Fibroblast of lung (primary cell): ENCODE measurements at regions not wholly inside any gene's neighbourhood (a gene's known extent, or its start where the extent isn't known, plus 50 kb on each side); places are given as distances from the start of the nearest gene placed in this dataset.

Source experiments
- DNase-seq, 2 donors: peaks; one replicate each; pipeline versions ENCODE4 v3.0.0 to v3.0.0-alpha.2; 2010; ENCODE audit warnings: low read depth in 2 of 2
- H2AFZ ChIP-seq: 2 replicates; pipeline ENCODE4 v1.5.1; 2012; ENCODE audit warnings: low read length, control low read depth, inconsistent platforms
- H3K27ac ChIP-seq: 2 replicates; pipeline ENCODE4 v1.5.1; 2011; ENCODE audit warnings: low read length, control low read depth; ENCODE audit not compliant: insufficient read depth
- H3K27me3 ChIP-seq: 2 replicates; pipeline ENCODE4 v1.5.1; 2011; ENCODE audit warnings: mild to moderate bottlenecking, low read length; ENCODE audit not compliant: control insufficient read depth, insufficient read depth
- H3K36me3 ChIP-seq: 2 replicates; pipeline ENCODE4 v1.5.1; 2011; ENCODE audit warnings: low read length; ENCODE audit not compliant: control insufficient read depth, insufficient read depth
- H3K4me1 ChIP-seq: 2 replicates; pipeline ENCODE4 v1.5.1; 2011; ENCODE audit warnings: low read length; ENCODE audit not compliant: control insufficient read depth, insufficient read depth; ENCODE audit errors: extremely low read depth
- H3K4me2 ChIP-seq: 2 replicates; pipeline ENCODE4 v1.5.1; 2011; ENCODE audit warnings: low read length, control low read depth; ENCODE audit not compliant: insufficient read depth; ENCODE audit errors: extremely low read depth
- H3K4me3 ChIP-seq, 4 experiments: fragments of 200-600 bp in 1 of 4; sonication (generic) in 1 of 4; replicated peaks in 1 of 4; 2 replicates each; pipeline ENCODE4 v1.5.1; 2011 to 2016; ENCODE audit warnings: low read length in 4 of 4, low read depth in 3 of 4, mild to moderate bottlenecking in 3 of 4, control low read depth in 2 of 4, inconsistent platforms in 1 of 4, mixed read lengths in 1 of 4; ENCODE audit not compliant: insufficient read depth in 1 of 4; ENCODE audit errors: control extremely low read depth in 1 of 4
- H3K79me2 ChIP-seq: 2 replicates; pipeline ENCODE4 v1.5.1; 2012; ENCODE audit warnings: mild to moderate bottlenecking, low read length, inconsistent platforms; ENCODE audit not compliant: control insufficient read depth, insufficient read depth
- H3K9ac ChIP-seq: 2 replicates; pipeline ENCODE4 v1.5.1; 2011; ENCODE audit warnings: mild to moderate bottlenecking, low read length, control low read depth; ENCODE audit not compliant: insufficient read depth
- H3K9me3 ChIP-seq: 2 replicates; pipeline ENCODE4 v1.5.1; 2012; ENCODE audit warnings: low read depth, low read length; ENCODE audit not compliant: control insufficient read depth, insufficient read depth
- H4K20me1 ChIP-seq: 2 replicates; pipeline ENCODE4 v1.5.1; 2011; ENCODE audit warnings: low read length; ENCODE audit not compliant: control insufficient read depth, insufficient read depth; ENCODE audit errors: extremely low read depth
- EZH2 ChIP-seq: IDR thresholded peaks from 2 replicates; pipeline ENCODE4 v1.5.1; 2012; ENCODE audit warnings: low read length, control low read depth, mild to moderate bottlenecking; ENCODE audit errors: missing control alignments
- TF ChIP-seq, protein P1 (sequence below), 2 donors: IDR thresholded peaks in 1 of 2; conservative IDR thresholded peaks in 1 of 2; 1 replicate in 1 of 2; 2 replicates in 1 of 2; pipeline ENCODE4 v1.5.1; 2011 to 2012; ENCODE audit warnings: low read length in 2 of 2, control low read depth in 1 of 2, inconsistent platforms in 1 of 2, low read depth in 1 of 2, mild to moderate bottlenecking in 1 of 2

DNA sequence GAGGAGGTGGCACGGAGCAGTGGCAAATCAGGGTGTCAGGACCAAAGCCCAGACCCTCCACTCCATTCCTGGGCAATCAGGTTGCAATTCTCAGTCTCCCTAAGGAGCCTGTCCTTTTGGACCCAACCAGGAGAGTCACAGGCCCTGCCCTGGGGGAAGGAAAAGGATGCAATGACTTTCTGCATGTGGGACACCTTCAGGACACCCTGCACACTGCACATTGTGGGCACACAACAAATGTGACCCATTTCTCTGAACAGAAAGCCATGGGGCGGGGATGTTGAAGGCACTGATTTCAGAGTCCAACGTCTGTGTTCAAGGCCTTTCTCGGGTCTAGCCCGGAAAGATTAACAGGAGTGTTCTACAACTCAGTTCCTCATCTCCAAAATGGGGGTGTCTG is 286.2 kb upstream of the FOXF1 start:
- Histone ChIP-seq H3K4me3 (no peak overlapping the region), H3K9ac (no peak overlapping the region), H3K79me2 (peaks cover 2% of the 10 kb centered on the region), H3K9me3 (no peaks in the 10 kb centered on the region), H3K27me3 (no peaks in the 10 kb centered on the region), H3K4me1 (peaks cover 35% of the 10 kb centered on the region), H3K36me3 (no peaks in the 10 kb centered on the region), H4K20me1 (no peaks in the 10 kb centered on the region), H3K4me2 (no peak overlapping the region), H3K27ac (peak overlapping the region; percentile 84), H2AFZ (no peak overlapping the region)
- TF ChIP-seq, protein P1, sequence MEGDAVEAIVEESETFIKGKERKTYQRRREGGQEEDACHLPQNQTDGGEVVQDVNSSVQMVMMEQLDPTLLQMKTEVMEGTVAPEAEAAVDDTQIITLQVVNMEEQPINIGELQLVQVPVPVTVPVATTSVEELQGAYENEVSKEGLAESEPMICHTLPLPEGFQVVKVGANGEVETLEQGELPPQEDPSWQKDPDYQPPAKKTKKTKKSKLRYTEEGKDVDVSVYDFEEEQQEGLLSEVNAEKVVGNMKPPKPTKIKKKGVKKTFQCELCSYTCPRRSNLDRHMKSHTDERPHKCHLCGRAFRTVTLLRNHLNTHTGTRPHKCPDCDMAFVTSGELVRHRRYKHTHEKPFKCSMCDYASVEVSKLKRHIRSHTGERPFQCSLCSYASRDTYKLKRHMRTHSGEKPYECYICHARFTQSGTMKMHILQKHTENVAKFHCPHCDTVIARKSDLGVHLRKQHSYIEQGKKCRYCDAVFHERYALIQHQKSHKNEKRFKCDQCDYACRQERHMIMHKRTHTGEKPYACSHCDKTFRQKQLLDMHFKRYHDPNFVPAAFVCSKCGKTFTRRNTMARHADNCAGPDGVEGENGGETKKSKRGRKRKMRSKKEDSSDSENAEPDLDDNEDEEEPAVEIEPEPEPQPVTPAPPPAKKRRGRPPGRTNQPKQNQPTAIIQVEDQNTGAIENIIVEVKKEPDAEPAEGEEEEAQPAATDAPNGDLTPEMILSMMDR (conservative IDR thresholded peaks at IDR 0.05 in 1 of 2, IDR thresholded peaks at IDR 0.05 in 1 of 2; ENCODE audit: low read depth in 1 of 2, low read length in 2 of 2), result peak in 1 of 2 donors; percentile 25
- no peak for TF ChIP-seq EZH2
- DNase-seq, result no peak

DNA sequence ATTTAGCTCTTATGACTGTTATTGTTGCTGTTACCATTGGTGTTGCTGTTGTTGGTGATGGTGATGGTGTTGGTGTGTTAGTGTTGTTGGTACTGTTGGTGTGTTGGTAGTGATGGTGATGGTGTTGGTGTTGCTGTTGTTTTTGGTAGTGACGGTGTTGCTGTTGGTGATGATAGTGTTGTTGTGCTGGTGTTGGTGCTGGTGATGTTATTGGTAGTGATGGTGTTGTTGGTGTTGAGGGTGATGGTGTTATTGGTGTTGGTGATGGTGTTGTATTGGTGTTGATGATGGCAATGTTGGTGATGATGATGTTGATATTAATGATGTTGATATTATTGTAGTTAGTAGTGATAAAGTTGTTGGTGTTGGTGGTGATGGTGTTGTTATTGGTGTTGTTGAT is 285.7 kb upstream of the FOXF1 start:
- H3K4me2 ChIP-seq, result no peak overlapping the region
- no peak for DNase-seq

DNA sequence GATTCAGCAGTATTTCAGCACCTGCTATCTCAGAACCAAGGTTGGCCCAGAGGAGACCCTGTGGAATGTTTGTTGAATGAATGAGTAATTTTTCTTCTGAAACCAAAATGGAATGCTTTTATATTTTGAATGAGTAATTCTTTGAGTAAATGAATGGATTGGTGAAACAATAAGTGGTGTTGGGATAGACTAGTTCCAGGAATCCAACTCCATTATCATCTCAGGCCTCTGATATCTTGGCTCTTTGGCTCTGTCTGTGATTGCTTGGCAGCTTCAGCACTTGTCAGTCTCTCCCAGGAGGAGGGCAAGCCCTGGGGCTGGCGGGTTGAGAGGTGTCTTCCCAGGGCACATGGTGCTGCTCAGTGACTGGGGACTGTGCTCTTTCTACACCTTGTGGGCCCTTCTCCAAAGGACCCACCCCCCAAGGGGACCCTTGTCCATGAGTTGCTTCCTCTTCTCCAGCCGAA is 284.4 kb upstream of the FOXF1 start:
- no peaks in the 10 kb centered on the region for H3K9me3 ChIP-seq
- peaks cover 2% of the 10 kb centered on the region for H3K79me2 ChIP-seq
- H3K4me3 ChIP-seq, result no peak overlapping the region
- peaks cover 23% of the 10 kb centered on the region for H3K4me1 ChIP-seq
- H3K4me2 ChIP-seq, result no peak overlapping the region
- TF ChIP-seq, protein P1 (conservative IDR thresholded peaks at IDR 0.05 in 1 of 2, IDR thresholded peaks at IDR 0.05 in 1 of 2; ENCODE audit: low read depth in 1 of 2, low read length in 2 of 2), result no peak
- TF ChIP-seq EZH2, result no peak
- H3K27ac ChIP-seq, result no peak overlapping the region
- no peak overlapping the region for H2AFZ ChIP-seq
- no peaks in the 10 kb centered on the region for H3K36me3 ChIP-seq
- no peaks in the 10 kb centered on the region for H4K20me1 ChIP-seq
- peak in 1 of 2 donors; percentile 58 for DNase-seq
- H3K9ac ChIP-seq, result no peak overlapping the region
- H3K27me3 ChIP-seq, result no peaks in the 10 kb centered on the region

More for the DNA sequence above, 285.7 kb upstream of the FOXF1 start:
- Histone ChIP-seq H3K4me1 (peaks cover 32% of the 10 kb centered on the region), H3K9ac (no peak overlapping the region), H3K27me3 (no peaks in the 10 kb centered on the region), H3K36me3 (no peaks in the 10 kb centered on the region), H3K9me3 (no peaks in the 10 kb centered on the region), H3K27ac (no peak overlapping the region), H3K4me3 (no peak overlapping the region), H2AFZ (no peak overlapping the region), H4K20me1 (no peaks in the 10 kb centered on the region), H3K79me2 (peaks cover 2% of the 10 kb centered on the region)
- no peak for TF ChIP-seq EZH2
- TF ChIP-seq, protein P1 (conservative IDR thresholded peaks at IDR 0.05 in 1 of 2, IDR thresholded peaks at IDR 0.05 in 1 of 2; ENCODE audit: low read depth in 1 of 2, low read length in 2 of 2), result no peak
